AG04450 (cell line): ENCODE measurements at regions not wholly inside any gene's neighbourhood (a gene's known extent, or its start where the extent isn't known, plus 50 kb on each side); places are given as distances from the start of the nearest gene placed in this dataset.
"Not testable (repeated sequence)": the region's sequence is repeated elsewhere in the genome, so short reads cannot be mapped to it uniquely, and the experiment has no call there.

Experiments used
- CTCF ChIA-PET: fragments of 300-600, 350-600 bp; formaldehyde crosslinking; extraction: SDS; loops from one replicate; lab custom pipeline; 2022; ENCODE audit warnings: antibody characterized with exemption, inconsistent platforms; lab: Charles Lee
- POLR2A ChIA-PET: fragments of 350-600 bp; formaldehyde crosslinking; extraction: SDS; loops from one replicate; lab custom pipeline; 2021; ENCODE audit warnings: antibody characterized with exemption, inconsistent platforms; lab: Yijun Ruan, JAX
- DNase-seq: peaks from one replicate; pipeline ENCODE4 v3.0.0-alpha.2; 2011; ENCODE audit warnings: low read depth, low spot score
- H3K27ac ChIP-seq: one replicate; pipeline ENCODE4 v1.5.1; 2012; ENCODE audit warnings: low read depth, low read length, control low read depth
- H3K27me3 ChIP-seq: one replicate; pipeline ENCODE4 v1.6.0; 2012; ENCODE audit warnings: low read length; ENCODE audit not compliant: control insufficient read depth, insufficient read depth
- H3K4me3 ChIP-seq: 2 replicates; pipeline ENCODE4 v1.5.1; 2011; ENCODE audit warnings: mild to moderate bottlenecking, low read depth, low read length, control low read depth
- H3K9me3 ChIP-seq: 2 replicates; pipeline ENCODE4 v1.5.1; 2012; ENCODE audit warnings: low read length; ENCODE audit not compliant: control insufficient read depth, insufficient read depth
- CTCF ChIP-seq: IDR thresholded peaks from 2 replicates; pipeline ENCODE4 v1.5.1; 2011; ENCODE audit warnings: low read depth, low read length, control low read depth, inconsistent platforms

GRCh38 chr9:105118636-105119035 is 125.8 kb upstream of the SLC44A1 start:
- Histone ChIP-seq H3K4me3 (no peak overlapping the region), H3K27ac (no peak overlapping the region), H3K27me3 (no peaks in the 10 kb centered on the region), H3K9me3 (no peaks in the 10 kb centered on the region)
- CTCF ChIA-PET, result interaction anchor here (1.3 kb wide), 1 partner anchor 297 kb away, joined by 3 read pairs; no protein-coding TSS in a partner anchor
- POLR2A ChIA-PET, result no interaction called here
- no peak for TF ChIP-seq CTCF
- no peak for DNase-seq

GRCh38 chr9:105119156-105119555 is 125.3 kb upstream of the SLC44A1 start:
- CTCF ChIA-PET, result interaction anchor here (0.5 to 1.3 kb wide), 2 partner anchors 50 to 297 kb away, joined by 3 read pairs; no protein-coding TSS in a partner anchor

GRCh38 chr9:105121861-105122430 is 122.5 kb upstream of the SLC44A1 start:
- no peak for TF ChIP-seq CTCF
- ChIA-PET POLR2A (no interaction called here), CTCF (no interaction called here)

More at GRCh38 chr9:105119156-105119555, 125.3 kb upstream of the SLC44A1 start:
- no peak for TF ChIP-seq CTCF
- Histone ChIP-seq H3K27me3 (no peaks in the 10 kb centered on the region), H3K4me3 (no peak overlapping the region), H3K9me3 (no peaks in the 10 kb centered on the region), H3K27ac (no peak overlapping the region)
- no peak for DNase-seq
- POLR2A ChIA-PET, result no interaction called here

GRCh38 chr9:105124598-105124997 is 119.9 kb upstream of the SLC44A1 start:
- POLR2A ChIA-PET, H3K9me3 ChIP-seq, H3K4me3 ChIP-seq, DNase-seq, H3K27me3 ChIP-seq, CTCF ChIA-PET, H3K27ac ChIP-seq: not testable (repeated sequence)

More at GRCh38 chr9:105121861-105122430, 122.5 kb upstream of the SLC44A1 start:
- no peak overlapping the region for H3K27ac ChIP-seq
- H3K9me3 ChIP-seq, result no peaks in the 10 kb centered on the region
- no peak for DNase-seq
- no peaks in the 10 kb centered on the region for H3K27me3 ChIP-seq
- no peak overlapping the region for H3K4me3 ChIP-seq

- Histone ChIP-seq H3K27me3 (no peaks in the 10 kb centered on the region), H3K27ac (peak overlapping the region; percentile 39), H3K9me3 (no peaks in the 10 kb centered on the region), H3K4me3 (no peak overlapping the region)
- POLR2A ChIA-PET, result interaction anchor here (0.5 to 1.0 kb wide), 3 partner anchors 58 to 379 kb away, joined by 3 to 4 read pairs (median 3); partner anchors contain the start of gene NIPSNAP3A
- TF ChIP-seq CTCF, result no peak
- DNase-seq, result no peak
- CTCF ChIA-PET, result interaction anchor here (1.0 kb wide), 1 partner anchor 290 kb away, joined by 3 read pairs; no protein-coding TSS in a partner anchor
Measured at GRCh38 chr9:105126226-105126625, 118.2 kb upstream of the SLC44A1 start.
